ENCODE measurements at regions not wholly inside any gene's neighbourhood (a gene's known extent, or its start where the extent isn't known, plus 50 kb on each side); places are given as distances from the start of the nearest gene placed in this dataset.

- FAIRE-seq (no peak), DNase-seq (ENCODE audit: low read depth, low spot score) (no peak), ATAC-seq (no peak)
- no peak for TF ChIP-seq TCF3 (IDR thresholded peaks at IDR 0.05; ENCODE audit: borderline replicate concordance, insufficient read depth, low read depth, low read length)
- no peak for TF ChIP-seq ZNF384 (IDR thresholded peaks at IDR 0.05; ENCODE audit: borderline replicate concordance, low read depth, low read length)
- no peak for TF ChIP-seq BHLHE40 (IDR thresholded peaks at IDR 0.05; ENCODE audit: borderline replicate concordance in 1 of 2, low read depth in 2 of 2, low read length in 1 of 2)
- no peak for TF ChIP-seq IKZF1 (conservative IDR thresholded peaks at IDR 0.05)
- no peak for TF ChIP-seq IKZF2 (IDR thresholded peaks at IDR 0.05)
- ChIA-PET POLR2A (no interaction called here), RAD21 (ENCODE audit: unreplicated experiment) (no interaction called here), SMC1A (ENCODE audit: uncharacterized antibody, unreplicated experiment) (no interaction called here), CTCF (no interaction called here)
- in situ Hi-C loops (cut with MboI), result no loop called here
- Histone ChIP-seq H3K9me3 (replicated peaks; ENCODE audit: control insufficient read depth, insufficient read depth, low read length) (no peaks in the 10 kb centered on the region; the same call in 2 of the 3 replicates), H4K20me1 (ENCODE audit: control insufficient read depth, insufficient read depth) (no peaks in the 10 kb centered on the region), H2AFZ (ENCODE audit: control insufficient read depth, low read depth, low read length) (no peak overlapping the region), H3K4me1 (ENCODE audit: control insufficient read depth, insufficient read depth, low read length) (no peaks in the 10 kb centered on the region), H3K9ac (ENCODE audit: control insufficient read depth, insufficient read depth, low read length) (no peak overlapping the region), H3K36me3 (ENCODE audit: control insufficient read depth in 2 of 2, insufficient read depth in 2 of 2, low read length in 1 of 2) (no peaks in the 10 kb centered on the region), H3K27me3 (replicated peaks in 1 of 2; ENCODE audit: control insufficient read depth in 2 of 2, insufficient read depth in 2 of 2, low read length in 1 of 2) (no peaks in the 10 kb centered on the region), H3K27ac (ENCODE audit: control insufficient read depth, insufficient read depth) (no peak overlapping the region), H3K79me2 (ENCODE audit: control insufficient read depth, insufficient read depth, low read length) (no peaks in the 10 kb centered on the region), H3K4me2 (ENCODE audit: control insufficient read depth, insufficient read depth) (no peak overlapping the region), H3K4me3 (no peak overlapping the region)
- intact Hi-C loops (cut with micrococcal nuclease; ENCODE audit: unreplicated experiment), result loop anchor here (5.0 kb wide), 1 partner anchor 227 kb away; no protein-coding TSS in a partner anchor
- no TSS peak for BruUV-seq (replicated peaks)
- 43% methylated on average over 4 of the region's 4 CpGs for WGBS (ENCODE audit: insufficient coverage, insufficient replicate concordance, low lambda C conversion rate, missing lambda C conversion rate)
Observed at GRCh38 chr4:186360551-186360950, 94.6 kb downstream of the F11 start.

- Histone ChIP-seq H2AFZ (ENCODE audit: control insufficient read depth, low read depth, low read length) (no peak overlapping the region), H3K4me2 (ENCODE audit: control insufficient read depth, insufficient read depth) (no peak overlapping the region), H3K9me3 (replicated peaks; ENCODE audit: control insufficient read depth, insufficient read depth, low read length) (no peaks in the 10 kb centered on the region), H4K20me1 (ENCODE audit: control insufficient read depth, insufficient read depth) (no peaks in the 10 kb centered on the region), H3K9ac (ENCODE audit: control insufficient read depth, insufficient read depth, low read length) (no peak overlapping the region), H3K36me3 (ENCODE audit: control insufficient read depth in 2 of 2, insufficient read depth in 2 of 2, low read length in 1 of 2) (no peaks in the 10 kb centered on the region), H3K4me3 (no peak overlapping the region), H3K79me2 (ENCODE audit: control insufficient read depth, insufficient read depth, low read length) (no peaks in the 10 kb centered on the region), H3K27ac (ENCODE audit: control insufficient read depth, insufficient read depth) (no peak overlapping the region), H3K27me3 (replicated peaks in 1 of 2; ENCODE audit: control insufficient read depth in 2 of 2, insufficient read depth in 2 of 2, low read length in 1 of 2) (no peaks in the 10 kb centered on the region), H3K4me1 (ENCODE audit: control insufficient read depth, insufficient read depth, low read length) (no peaks in the 10 kb centered on the region)
- intact Hi-C loops (cut with micrococcal nuclease; ENCODE audit: unreplicated experiment), result no loop called here
- DNase-seq (ENCODE audit: low read depth, low spot score) (no peak), ATAC-seq (no peak), FAIRE-seq (no peak)
- ChIA-PET CTCF (no interaction called here), POLR2A (no interaction called here), RAD21 (ENCODE audit: unreplicated experiment) (no interaction called here), SMC1A (ENCODE audit: uncharacterized antibody, unreplicated experiment) (no interaction called here)
- in situ Hi-C loops (cut with MboI), result no loop called here
- WGBS (ENCODE audit: insufficient coverage, insufficient replicate concordance, low lambda C conversion rate, missing lambda C conversion rate), result 74% methylated on average over 7 of the region's 7 CpGs
- no TSS peak for BruUV-seq (replicated peaks)
- TF ChIP-seq PRDM15 (CRISPR knock-in tag; IDR thresholded peaks at IDR 0.05) (no peak), HSF1 (IDR thresholded peaks at IDR 0.05; ENCODE audit: low read depth, low read length) (no peak), SMC3 (IDR thresholded peaks at IDR 0.05; ENCODE audit: borderline replicate concordance, low read length) (no peak), SREBF1 (IDR thresholded peaks at IDR 0.05; ENCODE audit: low read length) (no peak), ELK1 (IDR thresholded peaks at IDR 0.05; ENCODE audit: low read depth, low read length) (no peak), NRF1 (conservative IDR thresholded peaks at IDR 0.05; ENCODE audit: low read depth, low read length) (no peak)
Observed at GRCh38 chr4:186351668-186352194, 85.7 kb downstream of the F11 start.

Measured in GM12878 (cell line).